ENCODE measurements at regions not wholly inside any gene's neighbourhood (a gene's known extent, or its start where the extent isn't known, plus 50 kb on each side); places are given as distances from the start of the nearest gene placed in this dataset.

DNA sequence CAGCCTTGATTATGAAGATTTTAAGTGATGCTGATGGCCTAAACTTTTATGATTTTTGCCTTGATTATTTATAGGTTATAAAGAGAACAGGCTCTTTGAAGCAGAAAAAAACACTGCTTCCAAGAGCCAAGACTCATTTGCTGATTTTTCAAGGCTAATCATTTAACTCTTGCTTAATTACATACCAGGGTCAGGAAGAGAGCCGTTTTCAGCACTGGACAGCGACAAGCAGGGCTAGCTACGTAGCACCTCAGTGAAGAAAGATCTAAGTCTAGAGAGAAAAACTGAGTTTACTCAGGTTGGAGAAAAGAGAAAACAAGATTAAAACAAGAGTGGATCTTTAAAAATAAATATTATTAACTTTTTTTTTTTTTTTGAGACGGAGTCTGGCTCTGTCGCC is 615.4 kb upstream of the B3GAT1 start:
- TF ChIP-seq, protein P1, sequence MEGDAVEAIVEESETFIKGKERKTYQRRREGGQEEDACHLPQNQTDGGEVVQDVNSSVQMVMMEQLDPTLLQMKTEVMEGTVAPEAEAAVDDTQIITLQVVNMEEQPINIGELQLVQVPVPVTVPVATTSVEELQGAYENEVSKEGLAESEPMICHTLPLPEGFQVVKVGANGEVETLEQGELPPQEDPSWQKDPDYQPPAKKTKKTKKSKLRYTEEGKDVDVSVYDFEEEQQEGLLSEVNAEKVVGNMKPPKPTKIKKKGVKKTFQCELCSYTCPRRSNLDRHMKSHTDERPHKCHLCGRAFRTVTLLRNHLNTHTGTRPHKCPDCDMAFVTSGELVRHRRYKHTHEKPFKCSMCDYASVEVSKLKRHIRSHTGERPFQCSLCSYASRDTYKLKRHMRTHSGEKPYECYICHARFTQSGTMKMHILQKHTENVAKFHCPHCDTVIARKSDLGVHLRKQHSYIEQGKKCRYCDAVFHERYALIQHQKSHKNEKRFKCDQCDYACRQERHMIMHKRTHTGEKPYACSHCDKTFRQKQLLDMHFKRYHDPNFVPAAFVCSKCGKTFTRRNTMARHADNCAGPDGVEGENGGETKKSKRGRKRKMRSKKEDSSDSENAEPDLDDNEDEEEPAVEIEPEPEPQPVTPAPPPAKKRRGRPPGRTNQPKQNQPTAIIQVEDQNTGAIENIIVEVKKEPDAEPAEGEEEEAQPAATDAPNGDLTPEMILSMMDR (IDR thresholded peaks at IDR 0.05) = no peak
- TF ChIP-seq POLR2A (IDR thresholded peaks at IDR 0.05) = no peak
